HG03457 (cell line): ENCODE measurements at regions not wholly inside any gene's neighbourhood (a gene's known extent, or its start where the extent isn't known, plus 50 kb on each side); places are given as distances from the start of the nearest gene placed in this dataset.

Experiments
- ATAC-seq: cut with Tn5 transposase; IDR thresholded peaks from one replicate; pipeline ENCODE4 v1.9.1; 2021; ENCODE audit warnings: moderate number of reproducible peaks; ENCODE audit not compliant: unreplicated experiment

GRCh38 chrX:20527558-20528011 lies 260.9 kb upstream of the RPS6KA3 start:
- no peak for ATAC-seq

GRCh38 chrX:20527041-20527440 lies 260.3 kb upstream of the RPS6KA3 start:
- no peak for ATAC-seq

DNA sequence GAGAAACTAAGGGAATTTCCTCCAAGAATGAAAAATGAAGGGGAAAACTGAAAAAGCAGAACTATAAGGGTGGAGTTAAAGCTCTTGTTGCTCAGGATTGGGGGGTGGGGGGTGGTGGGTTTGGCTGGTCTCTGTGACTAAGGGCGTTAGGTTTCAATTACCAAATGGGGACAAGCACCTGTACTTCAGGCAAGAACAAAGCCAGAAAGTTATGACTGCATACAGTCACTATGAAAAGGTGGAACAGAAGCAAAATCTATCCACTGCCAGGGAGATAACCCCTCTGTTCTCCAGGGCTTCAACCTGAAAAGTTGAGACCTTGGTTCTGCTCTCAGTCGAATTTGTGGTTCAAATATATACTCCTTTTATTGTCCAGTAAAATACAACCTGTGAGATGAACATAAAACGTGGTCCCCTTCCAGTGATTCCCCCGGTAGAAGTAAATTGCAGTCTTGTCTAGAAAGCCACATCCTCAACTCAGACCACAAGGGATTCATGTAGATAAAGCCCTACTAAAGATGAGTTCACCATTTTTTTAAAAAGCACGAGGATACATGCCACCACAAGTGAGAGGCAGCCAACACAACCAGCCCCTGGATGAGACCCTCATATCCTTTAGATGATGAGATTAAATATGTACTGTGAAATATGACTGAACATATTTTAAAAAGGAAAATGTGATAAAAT lies 257.1 kb upstream of the RPS6KA3 start:
- no peak for ATAC-seq

DNA sequence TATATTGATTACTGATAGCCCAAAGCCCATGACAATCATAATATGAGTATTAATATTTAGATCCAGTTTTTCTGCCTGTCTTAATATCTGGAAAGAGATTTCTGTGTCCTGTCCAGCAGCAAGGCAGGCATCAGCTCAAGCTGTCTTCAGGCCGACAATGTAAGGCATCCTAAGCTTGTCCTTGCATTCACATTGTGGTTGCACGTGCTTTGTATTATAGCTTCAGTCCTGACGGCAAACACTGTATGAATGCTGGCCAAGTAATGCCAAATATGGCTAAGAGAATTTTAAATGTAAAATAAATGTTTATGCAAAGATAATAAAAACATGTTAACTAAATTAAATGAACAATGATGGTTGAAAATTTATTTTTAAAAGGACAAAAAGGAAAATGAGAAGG lies 255.7 kb upstream of the RPS6KA3 start:
- ATAC-seq: no peak

GRCh38 chrX:20521222-20521621 lies 254.5 kb upstream of the RPS6KA3 start:
- no peak for ATAC-seq

DNA sequence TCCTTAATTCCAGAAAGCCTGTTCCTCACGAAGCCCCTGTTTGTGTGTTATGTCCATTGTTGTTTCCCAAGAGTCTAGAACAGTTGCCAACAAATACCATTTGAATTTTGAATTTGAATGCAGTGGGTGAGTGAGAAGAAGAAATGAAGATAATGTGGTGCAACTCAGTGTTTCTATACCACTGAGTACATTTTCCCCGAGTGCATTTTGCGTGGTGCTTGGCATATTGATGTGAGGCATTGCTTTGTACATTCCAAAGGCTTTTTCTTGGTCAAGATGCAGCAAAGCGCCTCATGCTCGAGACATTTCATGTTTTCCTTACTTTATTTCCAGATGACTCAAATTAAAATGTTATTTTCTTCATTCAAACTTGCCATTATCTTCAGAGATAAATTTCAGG lies 253.1 kb upstream of the RPS6KA3 start:
- ATAC-seq: no peak

DNA sequence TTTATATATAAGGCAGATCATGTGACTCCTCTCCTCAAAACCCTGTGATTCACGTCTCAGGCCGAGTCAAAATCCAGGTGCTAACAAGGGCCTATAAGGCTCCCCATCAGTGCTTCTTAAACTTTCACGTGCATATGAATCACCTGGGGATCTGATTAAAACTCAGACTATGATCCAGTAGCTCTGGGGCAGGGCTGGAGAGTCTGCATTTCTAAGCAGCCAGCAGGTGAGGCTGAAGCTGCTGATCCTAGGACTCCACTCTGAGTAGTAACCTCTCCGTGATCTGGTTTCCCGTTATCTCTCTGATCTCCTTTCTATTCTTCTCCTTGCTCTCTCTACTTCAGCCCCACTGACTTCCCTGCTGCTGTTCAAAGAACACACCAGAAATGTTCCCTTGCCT lies 252.4 kb upstream of the RPS6KA3 start:
- ATAC-seq: no peak

- no peak for ATAC-seq
Measured at GRCh38 chrX:20517565-20517964, 250.9 kb upstream of the RPS6KA3 start.

- ATAC-seq: peak; percentile 98
Measured at GRCh38 chrX:20515841-20516461, 249.2 kb upstream of the RPS6KA3 start.

GRCh38 chrX:20514358-20514757 lies 247.6 kb upstream of the RPS6KA3 start:
- no peak for ATAC-seq

- no peak for ATAC-seq
Measured at GRCh38 chrX:20513185-20513584, 246.5 kb upstream of the RPS6KA3 start.

DNA sequence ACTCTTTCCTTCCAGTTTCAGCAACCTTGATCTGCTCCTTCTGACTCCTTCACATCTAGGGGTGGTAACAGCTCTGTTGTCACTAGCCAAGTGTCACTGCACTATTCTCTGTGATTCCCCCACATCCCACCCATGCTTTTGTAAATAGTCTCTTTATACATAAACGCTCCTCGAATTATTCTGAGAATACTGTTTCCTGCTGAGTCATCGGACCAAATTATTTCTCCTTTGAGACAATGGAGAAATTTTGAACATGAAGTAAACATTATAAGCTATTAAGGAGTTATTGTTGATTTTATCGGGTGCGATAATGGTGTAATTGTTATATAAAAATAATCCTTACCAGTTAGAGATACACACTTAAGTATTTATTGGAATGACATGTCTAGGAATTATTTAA lies 245.1 kb upstream of the RPS6KA3 start:
- ATAC-seq: no peak

DNA sequence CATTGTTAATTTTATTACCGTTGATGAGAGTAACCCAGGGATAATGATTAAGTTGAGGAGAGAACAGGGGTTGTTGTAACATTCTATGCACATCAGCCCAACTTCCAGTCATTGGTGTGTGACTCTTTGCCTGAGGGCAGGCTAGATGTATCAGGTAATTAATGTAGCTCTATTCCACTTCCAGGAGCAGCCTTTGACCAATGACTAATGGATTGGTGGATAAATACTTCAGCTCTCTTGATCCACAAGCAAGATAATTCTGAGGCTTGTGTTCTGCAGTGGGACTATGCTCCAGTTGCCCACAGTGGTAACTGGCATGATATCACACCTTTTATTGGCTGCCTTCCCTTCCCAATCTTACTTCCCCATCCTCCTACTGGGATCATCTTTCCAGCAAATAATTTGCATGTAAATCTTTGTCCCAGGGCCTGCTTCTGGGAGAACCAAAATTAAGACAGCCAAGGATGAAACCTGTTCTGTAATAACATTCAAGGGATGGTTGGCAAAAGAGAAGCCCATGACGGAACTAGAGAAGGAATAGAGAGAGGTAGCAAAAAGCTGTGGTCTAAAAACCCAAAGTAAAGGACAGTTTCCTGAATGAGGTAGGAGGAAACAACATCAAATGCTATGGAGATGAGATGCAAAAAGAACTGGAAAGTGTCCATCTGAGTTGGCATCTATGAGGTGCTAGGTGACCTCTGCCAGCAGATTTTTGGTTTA lies 241.4 kb upstream of the RPS6KA3 start:
- no peak for ATAC-seq

DNA sequence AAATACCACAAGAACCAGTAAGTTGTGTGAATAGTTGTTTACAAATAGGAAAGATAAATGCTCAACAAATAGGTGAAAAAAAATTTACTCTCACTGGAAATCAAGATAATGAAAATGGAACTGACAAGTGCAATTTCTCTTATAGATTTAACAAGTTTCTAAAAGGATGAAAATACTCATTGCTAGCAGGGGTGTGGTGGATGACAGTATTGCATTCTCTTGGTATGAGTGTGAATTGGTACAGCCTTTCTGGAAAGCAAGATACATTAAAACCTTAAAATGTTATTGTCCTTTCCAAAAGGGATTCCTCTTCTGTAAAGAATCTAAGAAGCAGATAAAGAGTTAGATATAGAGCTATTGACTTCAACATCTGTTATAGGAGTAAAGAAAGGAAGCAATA lies 240.0 kb upstream of the RPS6KA3 start:
- ATAC-seq: no peak

DNA sequence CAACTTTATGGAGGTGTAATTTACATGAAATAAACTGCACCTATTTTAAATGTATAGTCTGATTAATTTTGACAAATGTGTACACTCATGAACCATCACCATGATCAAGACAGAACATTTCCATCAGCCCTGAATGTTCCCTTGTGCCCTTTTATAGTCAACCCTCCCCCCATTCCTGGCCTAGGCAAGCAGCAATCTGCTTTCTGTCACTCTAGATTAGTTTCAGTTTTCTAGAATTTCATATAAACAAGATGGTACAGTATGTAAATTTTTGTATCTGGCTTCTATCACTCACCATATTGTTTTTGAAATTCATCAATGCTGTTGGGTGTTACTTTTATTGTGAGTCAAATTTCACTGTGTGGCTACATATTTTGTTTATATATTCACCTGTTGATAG lies 234.2 kb upstream of the RPS6KA3 start:
- ATAC-seq: no peak

DNA sequence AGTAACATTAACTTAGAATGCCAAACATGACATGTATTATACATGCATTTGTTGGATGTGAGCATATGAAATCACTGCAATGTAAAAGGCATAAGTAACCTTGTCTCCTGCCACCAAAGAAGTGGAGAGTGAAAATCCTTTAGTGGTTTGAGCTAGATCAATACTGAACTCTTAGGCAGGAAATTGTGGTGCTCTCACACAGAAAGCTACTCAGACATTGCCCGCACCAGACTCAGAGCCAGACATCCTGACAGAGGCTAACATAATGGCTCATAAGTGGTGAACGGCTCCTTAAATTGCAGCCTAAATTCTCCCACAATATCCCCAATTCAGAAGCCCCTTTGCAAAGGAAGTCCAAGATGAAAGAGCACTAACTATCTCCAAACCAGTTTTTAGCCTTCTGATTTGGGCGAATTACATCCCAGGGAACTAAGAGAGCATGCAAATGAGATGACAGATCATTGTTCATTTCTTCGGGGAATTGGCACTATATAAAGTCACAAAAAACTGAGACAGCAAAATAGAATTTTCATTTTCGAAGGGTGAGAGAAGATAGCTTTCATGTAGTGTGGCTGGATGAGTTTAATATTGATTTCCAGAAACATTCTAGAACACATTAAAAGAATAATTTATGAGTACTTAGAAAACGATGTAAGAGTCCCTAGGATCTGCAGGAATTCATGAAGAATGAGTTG lies 233.6 kb upstream of the RPS6KA3 start:
- peak; percentile 91 for ATAC-seq

GRCh38 chrX:20499763-20500162 lies 233.1 kb upstream of the RPS6KA3 start:
- ATAC-seq: no peak

DNA sequence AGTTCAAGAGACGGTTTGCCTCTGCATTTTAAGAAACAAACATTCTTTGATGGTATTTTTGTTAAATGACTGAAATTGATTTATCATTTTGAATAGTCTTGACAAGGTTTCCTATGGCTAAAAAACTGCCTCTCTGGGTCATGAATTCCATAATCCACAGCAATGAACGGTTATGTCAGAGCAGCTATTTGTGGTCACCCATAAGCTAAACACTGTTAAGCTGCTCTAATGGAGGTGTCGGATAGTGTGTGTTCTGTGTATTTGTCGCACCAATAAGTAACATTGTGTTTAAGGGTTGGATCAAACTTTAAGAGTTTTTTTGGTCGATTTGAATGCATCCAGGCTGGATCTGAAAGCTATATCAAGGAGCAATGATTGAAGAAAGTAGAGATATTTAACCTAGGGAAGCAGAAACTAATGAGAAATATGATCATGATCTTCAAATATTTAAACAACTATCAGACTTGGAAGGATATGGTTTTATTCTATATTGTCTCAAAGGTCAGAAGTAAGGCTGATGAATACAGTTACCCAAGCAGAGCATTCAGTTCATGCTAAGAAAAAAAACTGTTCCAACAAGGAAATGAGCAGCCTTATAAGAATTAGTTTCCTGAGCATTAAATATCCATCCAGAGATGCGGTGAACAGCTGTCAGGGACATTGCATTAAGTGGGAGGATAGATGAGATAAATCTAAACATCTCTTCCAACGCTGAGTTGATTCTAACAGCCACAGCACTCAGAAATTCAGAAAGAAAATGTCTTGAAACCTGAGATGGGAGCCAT lies 232.3 kb upstream of the RPS6KA3 start:
- no peak for ATAC-seq

DNA sequence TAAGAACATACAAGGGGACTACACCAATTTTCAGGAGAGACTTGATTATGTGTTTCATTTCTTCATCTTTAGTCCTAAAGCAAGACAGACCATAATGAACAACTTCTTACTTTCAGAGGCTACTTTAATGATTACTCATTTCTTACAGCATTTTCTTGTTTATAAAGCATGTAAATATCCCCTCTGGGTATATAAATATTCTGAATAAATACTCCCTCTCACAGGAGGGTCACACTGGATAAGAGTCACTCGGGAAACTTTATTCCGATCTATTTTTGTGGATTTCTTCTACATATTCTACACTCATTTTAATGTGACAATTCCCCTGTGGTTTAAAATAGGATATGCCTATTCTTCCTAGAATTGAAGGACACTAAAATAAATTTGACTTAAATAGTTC lies 228.9 kb upstream of the RPS6KA3 start:
- no peak for ATAC-seq

GRCh38 chrX:20488473-20488872 lies 221.8 kb upstream of the RPS6KA3 start:
- no peak for ATAC-seq

DNA sequence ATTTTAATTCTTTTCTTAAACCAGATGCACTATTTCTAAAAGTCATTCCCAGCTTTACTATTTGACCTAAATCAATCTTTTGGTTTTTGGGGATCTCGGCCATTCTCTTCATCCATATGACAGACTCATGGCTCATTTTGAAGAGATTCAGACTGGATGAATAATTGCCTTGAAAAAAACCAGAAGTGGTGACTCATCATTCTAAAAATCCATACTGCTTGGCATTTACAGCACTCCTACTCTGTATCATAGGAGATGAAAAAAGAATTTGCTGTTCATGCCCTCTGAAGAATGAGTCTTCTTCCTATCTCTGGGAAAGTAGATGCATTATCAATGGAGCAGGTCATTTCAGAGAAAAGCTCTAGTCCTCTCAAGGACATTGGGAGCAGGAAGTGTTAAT lies 220.5 kb upstream of the RPS6KA3 start:
- ATAC-seq: no peak
